ENCODE measurements at regions not wholly inside any gene's neighbourhood (a gene's known extent, or its start where the extent isn't known, plus 50 kb on each side); places are given as distances from the start of the nearest gene placed in this dataset.

DNA sequence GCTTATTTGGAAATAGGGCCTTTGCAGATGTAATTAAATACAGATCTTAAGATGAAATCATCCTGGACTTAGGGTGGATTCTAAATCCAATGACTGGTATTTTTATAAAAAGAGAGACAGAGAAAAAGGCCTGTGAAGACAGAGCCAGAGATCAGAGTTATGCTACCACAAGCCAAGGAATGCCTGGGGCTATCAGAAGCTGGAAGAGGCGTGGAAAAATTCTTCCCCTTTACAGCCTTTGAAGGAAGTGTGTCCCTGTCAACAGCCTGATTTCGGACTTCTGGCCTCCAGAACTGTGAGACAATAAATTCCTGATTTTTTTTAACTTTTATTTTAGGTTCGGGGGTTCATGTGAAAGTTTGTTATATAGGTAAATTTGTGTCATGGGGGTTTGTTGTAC lies 154.1 kb upstream of the CADPS start:
- no peaks in the 10 kb centered on the region for H3K4me1 ChIP-seq (ENCODE audit: control insufficient read depth in 4 of 4, insufficient read depth in 4 of 4, low read length in 3 of 4)
- no peak for TF ChIP-seq JUND (IDR thresholded peaks at IDR 0.05)
- TF ChIP-seq, protein P1, sequence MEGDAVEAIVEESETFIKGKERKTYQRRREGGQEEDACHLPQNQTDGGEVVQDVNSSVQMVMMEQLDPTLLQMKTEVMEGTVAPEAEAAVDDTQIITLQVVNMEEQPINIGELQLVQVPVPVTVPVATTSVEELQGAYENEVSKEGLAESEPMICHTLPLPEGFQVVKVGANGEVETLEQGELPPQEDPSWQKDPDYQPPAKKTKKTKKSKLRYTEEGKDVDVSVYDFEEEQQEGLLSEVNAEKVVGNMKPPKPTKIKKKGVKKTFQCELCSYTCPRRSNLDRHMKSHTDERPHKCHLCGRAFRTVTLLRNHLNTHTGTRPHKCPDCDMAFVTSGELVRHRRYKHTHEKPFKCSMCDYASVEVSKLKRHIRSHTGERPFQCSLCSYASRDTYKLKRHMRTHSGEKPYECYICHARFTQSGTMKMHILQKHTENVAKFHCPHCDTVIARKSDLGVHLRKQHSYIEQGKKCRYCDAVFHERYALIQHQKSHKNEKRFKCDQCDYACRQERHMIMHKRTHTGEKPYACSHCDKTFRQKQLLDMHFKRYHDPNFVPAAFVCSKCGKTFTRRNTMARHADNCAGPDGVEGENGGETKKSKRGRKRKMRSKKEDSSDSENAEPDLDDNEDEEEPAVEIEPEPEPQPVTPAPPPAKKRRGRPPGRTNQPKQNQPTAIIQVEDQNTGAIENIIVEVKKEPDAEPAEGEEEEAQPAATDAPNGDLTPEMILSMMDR (IDR thresholded peaks at IDR 0.05; ENCODE audit: low read depth, low read length, missing input control) = no peak
- no peak for TF ChIP-seq TAF1 (conservative IDR thresholded peaks at IDR 0.05)
- no peak for TF ChIP-seq EGR1 (IDR thresholded peaks at IDR 0.05; ENCODE audit: low read depth in 2 of 2)
- no peak for TF ChIP-seq YY1 (IDR thresholded peaks at IDR 0.05)
- TF ChIP-seq RXRA (IDR thresholded peaks at IDR 0.05) = no peak
- TF ChIP-seq, protein P2, sequence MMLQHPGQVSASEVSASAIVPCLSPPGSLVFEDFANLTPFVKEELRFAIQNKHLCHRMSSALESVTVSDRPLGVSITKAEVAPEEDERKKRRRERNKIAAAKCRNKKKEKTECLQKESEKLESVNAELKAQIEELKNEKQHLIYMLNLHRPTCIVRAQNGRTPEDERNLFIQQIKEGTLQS (IDR thresholded peaks at IDR 0.05) = no peak
- TF ChIP-seq HNF4G (IDR thresholded peaks at IDR 0.05) = no peak
- no peak for TF ChIP-seq FOXA1 (IDR thresholded peaks at IDR 0.05)
- TF ChIP-seq, protein P3, sequence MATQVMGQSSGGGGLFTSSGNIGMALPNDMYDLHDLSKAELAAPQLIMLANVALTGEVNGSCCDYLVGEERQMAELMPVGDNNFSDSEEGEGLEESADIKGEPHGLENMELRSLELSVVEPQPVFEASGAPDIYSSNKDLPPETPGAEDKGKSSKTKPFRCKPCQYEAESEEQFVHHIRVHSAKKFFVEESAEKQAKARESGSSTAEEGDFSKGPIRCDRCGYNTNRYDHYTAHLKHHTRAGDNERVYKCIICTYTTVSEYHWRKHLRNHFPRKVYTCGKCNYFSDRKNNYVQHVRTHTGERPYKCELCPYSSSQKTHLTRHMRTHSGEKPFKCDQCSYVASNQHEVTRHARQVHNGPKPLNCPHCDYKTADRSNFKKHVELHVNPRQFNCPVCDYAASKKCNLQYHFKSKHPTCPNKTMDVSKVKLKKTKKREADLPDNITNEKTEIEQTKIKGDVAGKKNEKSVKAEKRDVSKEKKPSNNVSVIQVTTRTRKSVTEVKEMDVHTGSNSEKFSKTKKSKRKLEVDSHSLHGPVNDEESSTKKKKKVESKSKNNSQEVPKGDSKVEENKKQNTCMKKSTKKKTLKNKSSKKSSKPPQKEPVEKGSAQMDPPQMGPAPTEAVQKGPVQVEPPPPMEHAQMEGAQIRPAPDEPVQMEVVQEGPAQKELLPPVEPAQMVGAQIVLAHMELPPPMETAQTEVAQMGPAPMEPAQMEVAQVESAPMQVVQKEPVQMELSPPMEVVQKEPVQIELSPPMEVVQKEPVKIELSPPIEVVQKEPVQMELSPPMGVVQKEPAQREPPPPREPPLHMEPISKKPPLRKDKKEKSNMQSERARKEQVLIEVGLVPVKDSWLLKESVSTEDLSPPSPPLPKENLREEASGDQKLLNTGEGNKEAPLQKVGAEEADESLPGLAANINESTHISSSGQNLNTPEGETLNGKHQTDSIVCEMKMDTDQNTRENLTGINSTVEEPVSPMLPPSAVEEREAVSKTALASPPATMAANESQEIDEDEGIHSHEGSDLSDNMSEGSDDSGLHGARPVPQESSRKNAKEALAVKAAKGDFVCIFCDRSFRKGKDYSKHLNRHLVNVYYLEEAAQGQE (IDR thresholded peaks at IDR 0.05) = no peak
- TF ChIP-seq FOXA2 (IDR thresholded peaks at IDR 0.05) = no peak
- no peak for TF ChIP-seq SP1 (IDR thresholded peaks at IDR 0.05)
- no peak for TF ChIP-seq NR2F2 (IDR thresholded peaks at IDR 0.05)
- TF ChIP-seq, protein P4, sequence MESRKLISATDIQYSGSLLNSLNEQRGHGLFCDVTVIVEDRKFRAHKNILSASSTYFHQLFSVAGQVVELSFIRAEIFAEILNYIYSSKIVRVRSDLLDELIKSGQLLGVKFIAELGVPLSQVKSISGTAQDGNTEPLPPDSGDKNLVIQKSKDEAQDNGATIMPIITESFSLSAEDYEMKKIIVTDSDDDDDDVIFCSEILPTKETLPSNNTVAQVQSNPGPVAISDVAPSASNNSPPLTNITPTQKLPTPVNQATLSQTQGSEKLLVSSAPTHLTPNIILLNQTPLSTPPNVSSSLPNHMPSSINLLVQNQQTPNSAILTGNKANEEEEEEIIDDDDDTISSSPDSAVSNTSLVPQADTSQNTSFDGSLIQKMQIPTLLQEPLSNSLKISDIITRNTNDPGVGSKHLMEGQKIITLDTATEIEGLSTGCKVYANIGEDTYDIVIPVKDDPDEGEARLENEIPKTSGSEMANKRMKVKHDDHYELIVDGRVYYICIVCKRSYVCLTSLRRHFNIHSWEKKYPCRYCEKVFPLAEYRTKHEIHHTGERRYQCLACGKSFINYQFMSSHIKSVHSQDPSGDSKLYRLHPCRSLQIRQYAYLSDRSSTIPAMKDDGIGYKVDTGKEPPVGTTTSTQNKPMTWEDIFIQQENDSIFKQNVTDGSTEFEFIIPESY (IDR thresholded peaks at IDR 0.05) = no peak
- TF ChIP-seq GABPA (IDR thresholded peaks at IDR 0.05 in 1 of 2, conservative IDR thresholded peaks at IDR 0.05 in 1 of 2) = no peak
- no peak for TF ChIP-seq HNF4A (conservative IDR thresholded peaks at IDR 0.05)
- TF ChIP-seq, protein P5, sequence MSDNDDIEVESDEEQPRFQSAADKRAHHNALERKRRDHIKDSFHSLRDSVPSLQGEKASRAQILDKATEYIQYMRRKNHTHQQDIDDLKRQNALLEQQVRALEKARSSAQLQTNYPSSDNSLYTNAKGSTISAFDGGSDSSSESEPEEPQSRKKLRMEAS (IDR thresholded peaks at IDR 0.05) = no peak
- TF ChIP-seq RAD21 (IDR thresholded peaks at IDR 0.05) = no peak
- H3K27ac ChIP-seq (ENCODE audit: low read depth in 1 of 2, low read length in 2 of 2) = no peak overlapping the region
- no peaks in the 10 kb centered on the region for H3K36me3 ChIP-seq (ENCODE audit: control insufficient read depth in 4 of 4, insufficient read depth in 3 of 4, low read depth in 1 of 4, low read length in 3 of 4)
- H3K9ac ChIP-seq (ENCODE audit: low read depth in 1 of 2, low read length in 2 of 2) = no peak overlapping the region
- no peaks in the 10 kb centered on the region for H3K27me3 ChIP-seq (ENCODE audit: control insufficient read depth in 4 of 4, insufficient read depth in 4 of 4, low read length in 3 of 4)
- no peak overlapping the region for H3K4me3 ChIP-seq (ENCODE audit: low read depth in 1 of 3, low read length in 3 of 3)
- no peak for DNase-seq (ENCODE audit: low spot score)
- 73% methylated on average over 3 of the region's 3 CpGs for WGBS
- no peaks in the 10 kb centered on the region for H3K9me3 ChIP-seq (ENCODE audit: control insufficient read depth in 4 of 4, low read length in 3 of 4)

Measured in liver (tissue), 8 donors.